ENCODE measurements at regions not wholly inside any gene's neighbourhood (a gene's known extent, or its start where the extent isn't known, plus 50 kb on each side); places are given as distances from the start of the nearest gene placed in this dataset.
A peak's percentile ranks its signal among the peaks of the same experiment; 100 is the strongest.
"Not testable (repeated sequence)": the region's sequence is repeated elsewhere in the genome, so short reads cannot be mapped to it uniquely, and the experiment has no call there.

- DNase-seq: no peak
- Mint-ChIP-seq H3K27me3 (ENCODE audit: low read depth in 3 of 3) (no peaks in the 10 kb centered on the region), H3K36me3 (peaks cover 0 to 3% (median 0%) of the 10 kb centered on the region in 3 donors), H3K4me3 (no peak overlapping the region), H3K4me1 (no peaks in the 10 kb centered on the region), H3K27ac (no peak overlapping the region), H3K9me3 (peaks cover 6 to 51% (median 36%) of the 10 kb centered on the region in 6 donors)
These were observed 429.0 kb upstream of the ZNF804A start for GRCh38 chr2:184169366-184169765.

DNA sequence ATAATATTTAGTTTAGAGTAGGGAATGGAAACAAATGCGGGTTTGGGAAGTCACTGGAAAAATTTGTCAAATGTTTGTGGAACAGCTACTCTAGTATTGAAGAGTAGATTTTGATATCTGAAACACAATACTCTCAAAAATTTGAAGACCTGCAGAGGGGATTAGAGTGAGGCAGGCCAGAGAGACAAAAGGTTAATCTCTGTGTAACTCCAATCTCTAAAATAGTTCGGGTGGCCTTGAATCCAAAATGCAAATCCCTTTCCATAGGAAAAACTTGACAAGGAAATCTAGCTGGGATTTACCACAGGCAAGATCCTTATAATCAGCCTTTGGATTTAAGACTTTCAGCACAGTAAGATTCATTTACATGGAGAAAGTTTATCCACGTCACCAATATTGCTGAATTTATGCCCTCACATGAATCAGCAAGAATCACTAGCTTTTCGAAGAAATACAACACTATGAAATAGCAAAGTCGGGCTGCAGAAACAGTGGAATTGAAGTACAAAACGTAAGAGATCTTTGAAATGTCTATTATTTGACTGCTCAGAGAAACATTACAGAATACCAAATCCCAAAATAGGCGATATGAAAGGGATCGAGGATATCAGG, 423.7 kb upstream of the ZNF804A start:
- H3K4me3 Mint-ChIP-seq: no peak overlapping the region
- no peaks in the 10 kb centered on the region for H3K36me3 Mint-ChIP-seq
- no peaks in the 10 kb centered on the region for H3K27me3 Mint-ChIP-seq (ENCODE audit: low read depth in 3 of 3)
- no peaks in the 10 kb centered on the region for H3K4me1 Mint-ChIP-seq
- no peak for DNase-seq
- H3K27ac Mint-ChIP-seq: no peak overlapping the region
- peaks cover 2 to 35% (median 15%) of the 10 kb centered on the region in 6 donors for H3K9me3 Mint-ChIP-seq

DNA sequence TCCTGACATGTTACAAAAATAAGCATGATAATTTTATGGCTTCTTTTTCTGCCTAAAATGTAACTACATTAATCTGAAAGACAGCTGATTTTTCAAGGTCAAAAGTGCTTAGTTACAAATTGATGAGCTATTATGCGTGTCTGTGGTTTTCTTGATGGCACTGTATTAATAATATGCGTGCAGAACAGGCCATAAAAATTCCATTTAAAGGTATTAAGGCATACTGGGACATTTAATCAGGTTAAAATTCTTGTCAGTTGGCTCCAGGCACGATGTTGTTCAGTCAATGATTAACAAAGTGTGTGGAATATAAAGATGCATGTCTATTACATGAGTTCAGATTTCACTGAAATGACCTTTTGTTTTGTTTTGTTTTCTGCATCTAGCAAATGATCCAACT, 420.1 kb upstream of the ZNF804A start:
- H3K9me3 Mint-ChIP-seq: peaks cover 2 to 30% (median 22%) of the 10 kb centered on the region in 6 donors
- no peaks in the 10 kb centered on the region for H3K27me3 Mint-ChIP-seq (ENCODE audit: low read depth in 3 of 3)
- no peak overlapping the region for H3K27ac Mint-ChIP-seq
- DNase-seq: no peak
- H3K4me3 Mint-ChIP-seq: no peak overlapping the region
- no peaks in the 10 kb centered on the region for H3K4me1 Mint-ChIP-seq
- H3K36me3 Mint-ChIP-seq: no peaks in the 10 kb centered on the region

DNA sequence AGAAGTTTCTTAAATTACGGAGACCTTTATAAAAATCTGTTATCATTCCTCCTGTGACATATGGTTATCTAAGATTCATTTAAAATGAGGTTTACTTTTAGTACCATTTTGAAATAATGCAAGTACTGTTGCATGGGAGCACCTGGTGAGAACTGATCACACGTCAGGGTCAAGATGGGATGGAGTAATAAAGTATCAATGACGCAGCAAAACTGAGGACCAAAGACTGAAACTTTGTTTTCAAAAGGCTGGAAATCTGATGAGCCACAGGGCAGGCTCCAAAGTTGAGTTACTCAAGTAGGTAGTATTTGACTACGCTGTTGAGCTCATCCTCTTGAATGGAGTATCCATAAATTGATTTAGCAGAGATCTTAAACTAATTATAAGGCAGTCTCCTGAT, 411.9 kb upstream of the ZNF804A start:
- Mint-ChIP-seq H3K4me3 (no peak overlapping the region), H3K27ac (no peak overlapping the region), H3K4me1 (no peaks in the 10 kb centered on the region), H3K27me3 (ENCODE audit: low read depth in 3 of 3) (peaks cover 0 to 1% (median 0%) of the 10 kb centered on the region in 3 donors), H3K9me3 (peaks cover 3 to 45% (median 15%) of the 10 kb centered on the region in 6 donors), H3K36me3 (no peaks in the 10 kb centered on the region)
- no peak for DNase-seq

GRCh38 chr2:184187421-184187971, 410.8 kb upstream of the ZNF804A start:
- no peak for DNase-seq
- Mint-ChIP-seq H3K27me3 (ENCODE audit: low read depth in 3 of 3) (peaks cover 0 to 1% (median 0%) of the 10 kb centered on the region in 3 donors), H3K27ac (no peak overlapping the region), H3K36me3 (no peaks in the 10 kb centered on the region), H3K4me1 (no peaks in the 10 kb centered on the region), H3K9me3 (peaks cover 3 to 38% (median 13%) of the 10 kb centered on the region in 6 donors), H3K4me3 (no peak overlapping the region)

- H3K4me3 Mint-ChIP-seq: no peak overlapping the region
- H3K9me3 Mint-ChIP-seq: peaks cover 2 to 26% (median 10%) of the 10 kb centered on the region in 6 donors
- no peaks in the 10 kb centered on the region for H3K36me3 Mint-ChIP-seq
- H3K27me3 Mint-ChIP-seq (ENCODE audit: low read depth in 3 of 3): peaks cover 0 to 1% (median 0%) of the 10 kb centered on the region in 3 donors
- H3K4me1 Mint-ChIP-seq: no peaks in the 10 kb centered on the region
- no peak for DNase-seq
- H3K27ac Mint-ChIP-seq: no peak overlapping the region
These were observed 407.6 kb upstream of the ZNF804A start for GRCh38 chr2:184190725-184191124.

DNA sequence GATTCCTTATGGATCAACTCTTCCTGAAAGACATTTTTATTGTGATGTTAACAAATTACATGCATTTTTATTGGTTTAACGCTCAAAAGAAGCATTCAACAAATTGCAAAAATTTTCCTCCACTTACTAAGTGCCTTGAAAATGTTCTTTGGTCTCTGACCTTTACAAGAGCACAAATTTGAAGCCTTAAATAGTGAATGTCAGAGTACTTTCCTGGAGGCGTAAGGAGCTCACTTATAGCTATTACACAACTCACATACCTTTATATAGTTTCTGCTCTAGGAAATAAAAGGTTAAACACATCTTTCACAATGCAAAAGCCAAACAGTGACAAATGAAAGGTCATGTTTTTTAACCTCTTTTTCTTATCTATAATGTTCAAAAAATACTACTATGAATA, 405.7 kb upstream of the ZNF804A start:
- Mint-ChIP-seq H3K36me3 (no peaks in the 10 kb centered on the region), H3K9me3 (peaks cover 5 to 22% (median 11%) of the 10 kb centered on the region in 6 donors), H3K4me3 (no peak overlapping the region), H3K4me1 (no peaks in the 10 kb centered on the region), H3K27me3 (ENCODE audit: low read depth in 3 of 3) (peaks cover 0 to 3% (median 0%) of the 10 kb centered on the region in 3 donors), H3K27ac (no peak overlapping the region)
- no peak for DNase-seq

DNA sequence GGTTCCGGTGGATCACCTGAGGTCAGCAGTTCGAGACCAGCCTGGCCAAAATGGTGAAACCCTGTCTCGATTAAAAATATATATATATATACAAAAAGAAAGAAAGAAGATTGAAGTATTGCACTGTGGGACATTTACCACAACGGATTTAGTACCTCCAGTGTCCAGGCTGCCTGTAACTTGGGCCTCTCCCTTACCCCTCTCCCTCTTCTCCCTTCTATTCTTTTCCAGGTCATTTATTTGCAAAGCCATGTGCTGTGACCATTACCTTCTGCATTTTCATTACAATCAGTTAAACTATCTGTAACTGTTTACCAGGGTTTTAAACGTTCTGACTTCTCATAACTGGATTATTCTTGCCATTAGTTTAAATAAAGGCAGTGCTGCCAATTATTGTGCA, 400.9 kb upstream of the ZNF804A start:
- peak overlapping the region in 1 of 6 donors; percentile 64 for H3K27ac Mint-ChIP-seq
- peaks cover 10 to 27% (median 14%) of the 10 kb centered on the region in 6 donors for H3K9me3 Mint-ChIP-seq
- DNase-seq: no peak
- no peaks in the 10 kb centered on the region for H3K36me3 Mint-ChIP-seq
- H3K4me1 Mint-ChIP-seq: no peaks in the 10 kb centered on the region
- H3K4me3 Mint-ChIP-seq: no peak overlapping the region
- H3K27me3 Mint-ChIP-seq (ENCODE audit: low read depth in 3 of 3): peaks cover 0 to 3% (median 0%) of the 10 kb centered on the region in 3 donors

DNA sequence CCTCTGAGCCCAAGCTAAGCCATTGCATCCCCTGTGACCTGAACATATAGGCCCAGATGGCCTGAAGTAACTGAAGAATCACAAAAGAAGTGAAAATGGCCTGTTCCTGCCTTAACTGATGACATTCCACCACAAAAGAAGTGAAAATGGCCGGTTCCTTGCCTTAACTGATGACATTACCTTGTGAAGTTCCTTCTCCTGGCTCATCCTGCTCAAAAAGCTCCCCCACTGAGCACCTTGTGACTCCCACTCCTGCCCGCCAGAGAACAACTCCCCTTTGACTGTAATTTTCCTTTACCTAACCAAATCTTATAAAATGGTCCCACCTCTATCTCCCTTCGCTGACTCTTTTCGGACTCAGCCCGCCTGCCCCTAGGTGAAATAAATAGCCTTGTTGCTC, 399.5 kb upstream of the ZNF804A start:
- not testable (repeated sequence) for DNase-seq; H3K27me3 Mint-ChIP-seq (ENCODE audit: low read depth in 3 of 3); H3K36me3 Mint-ChIP-seq; H3K4me1 Mint-ChIP-seq; H3K27ac Mint-ChIP-seq; H3K4me3 Mint-ChIP-seq
- H3K9me3 Mint-ChIP-seq: peaks cover 12 to 32% (median 16%) of the 10 kb centered on the region in 6 donors

DNA sequence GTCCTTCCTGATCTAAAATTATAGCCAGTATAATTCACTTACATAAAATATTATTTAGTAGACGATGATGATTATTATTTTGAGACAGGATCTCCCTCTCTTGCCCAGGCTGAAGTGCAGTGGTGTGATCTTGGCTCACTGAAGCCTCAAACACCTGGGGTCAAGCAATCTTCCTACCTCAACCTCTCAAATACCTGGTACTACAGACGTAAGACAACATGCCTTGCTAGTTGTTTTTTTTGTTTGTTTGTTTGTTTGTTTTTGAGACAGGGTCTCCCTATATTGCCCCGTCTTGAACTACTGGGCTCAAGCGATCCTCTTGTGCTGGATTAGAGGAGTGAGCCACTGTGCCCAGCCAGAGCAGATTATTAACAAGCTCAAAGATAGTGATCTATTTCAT, 399.1 kb upstream of the ZNF804A start:
- Mint-ChIP-seq H3K27me3 (ENCODE audit: low read depth in 3 of 3) (peaks cover 0 to 3% (median 0%) of the 10 kb centered on the region in 3 donors), H3K36me3 (no peaks in the 10 kb centered on the region), H3K9me3 (peaks cover 12 to 31% (median 16%) of the 10 kb centered on the region in 6 donors), H3K4me3 (no peak overlapping the region), H3K27ac (no peak overlapping the region), H3K4me1 (no peaks in the 10 kb centered on the region)
- DNase-seq: no peak

- Mint-ChIP-seq H3K4me1 (no peaks in the 10 kb centered on the region), H3K9me3 (peaks cover 14 to 38% (median 17%) of the 10 kb centered on the region in 6 donors), H3K36me3 (no peaks in the 10 kb centered on the region), H3K27ac (no peak overlapping the region), H3K27me3 (ENCODE audit: low read depth in 3 of 3) (peaks cover 0 to 3% (median 0%) of the 10 kb centered on the region in 3 donors), H3K4me3 (no peak overlapping the region)
- DNase-seq: no peak
These were observed 397.1 kb upstream of the ZNF804A start for GRCh38 chr2:184201246-184201645.

- H3K9me3 Mint-ChIP-seq: peaks cover 10 to 32% (median 12%) of the 10 kb centered on the region in 6 donors
- H3K27me3 Mint-ChIP-seq (ENCODE audit: low read depth in 3 of 3): peaks cover 0 to 1% (median 0%) of the 10 kb centered on the region in 3 donors
- no peaks in the 10 kb centered on the region for H3K4me1 Mint-ChIP-seq
These were observed 394.7 kb upstream of the ZNF804A start for GRCh38 chr2:184203661-184204060.

GRCh38 chr2:184205048-184205596, 393.2 kb upstream of the ZNF804A start:
- Mint-ChIP-seq H3K4me1 (no peaks in the 10 kb centered on the region), H3K27ac (no peak overlapping the region), H3K36me3 (no peaks in the 10 kb centered on the region), H3K9me3 (peaks cover 5 to 34% (median 13%) of the 10 kb centered on the region in 6 donors), H3K4me3 (no peak overlapping the region), H3K27me3 (ENCODE audit: low read depth in 3 of 3) (no peaks in the 10 kb centered on the region)
- DNase-seq: no peak

More at GRCh38 chr2:184203661-184204060, 394.7 kb upstream of the ZNF804A start:
- Mint-ChIP-seq H3K4me3 (no peak overlapping the region), H3K27ac (no peak overlapping the region), H3K36me3 (no peaks in the 10 kb centered on the region)
- no peak for DNase-seq

DNA sequence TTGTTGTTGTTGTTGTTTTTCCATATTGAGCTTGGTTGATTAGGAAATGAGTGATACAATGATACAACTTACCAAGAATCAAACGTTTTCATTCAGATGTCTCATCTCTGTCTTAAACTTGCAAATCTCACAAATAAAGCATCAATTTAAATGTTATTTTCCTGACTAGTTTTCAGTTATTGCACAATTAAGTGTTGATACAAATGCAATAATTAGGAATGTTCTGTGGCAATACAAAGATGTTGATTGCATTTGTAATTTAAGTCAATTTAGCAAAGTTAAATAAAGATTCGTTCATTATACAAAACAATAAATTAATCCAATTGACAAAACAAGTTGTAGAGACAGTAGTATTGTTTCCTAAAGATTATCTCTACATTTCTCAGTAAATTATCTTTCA, 392.3 kb upstream of the ZNF804A start:
- Mint-ChIP-seq H3K4me3 (no peak overlapping the region), H3K4me1 (no peaks in the 10 kb centered on the region), H3K27ac (no peak overlapping the region), H3K36me3 (no peaks in the 10 kb centered on the region), H3K9me3 (peaks cover 8 to 39% (median 12%) of the 10 kb centered on the region in 6 donors), H3K27me3 (ENCODE audit: low read depth in 3 of 3) (no peaks in the 10 kb centered on the region)
- no peak for DNase-seq

All from immature natural killer cell (primary cell).